ENCODE measurements at regions not wholly inside any gene's neighbourhood (a gene's known extent, or its start where the extent isn't known, plus 50 kb on each side); places are given as distances from the start of the nearest gene placed in this dataset.

- ATAC-seq (ENCODE audit: low read depth) (no peak), DNase-seq (no peak)
- Histone ChIP-seq H3K27me3 (replicated peaks in 1 of 4; ENCODE audit: control extremely low read depth in 1 of 4, control insufficient read depth in 3 of 4, insufficient read depth in 4 of 4, low read length in 3 of 4) (no peaks in the 10 kb centered on the region), H2AFZ (ENCODE audit: insufficient read depth, low read depth, low read length, poor library complexity, severe bottlenecking) (peak overlapping the region; percentile 62), H3K4me3 (ENCODE audit: control extremely low read depth in 1 of 5, extremely low read depth in 1 of 5, insufficient read depth in 1 of 5, low read depth in 2 of 5, low read length in 4 of 5) (no peak overlapping the region), H3K9me3 (ENCODE audit: control extremely low read depth in 1 of 3, control insufficient read depth in 2 of 3, insufficient read depth in 1 of 3, low read length in 2 of 3) (peaks cover 0 to 7% (median 3%) of the 10 kb centered on the region in 3 donors), H3K4me2 (replicated peaks; ENCODE audit: low read depth, low read length, poor library complexity, severe bottlenecking) (peak overlapping the region; percentile 64), H4K20me1 (ENCODE audit: control insufficient read depth, insufficient read depth, low read length, poor library complexity, severe bottlenecking) (no peaks in the 10 kb centered on the region), H3K9ac (ENCODE audit: low read length) (peak overlapping the region; percentile 39), H3K4me1 (ENCODE audit: control insufficient read depth in 2 of 2, insufficient read depth in 2 of 2, low read length in 2 of 2) (peaks cover 62 to 63% of the 10 kb centered on the region in 2 donors), H3K27ac (ENCODE audit: low read length in 2 of 2) (peak overlapping the region; percentile 12 to 45), H3K79me2 (ENCODE audit: control insufficient read depth, insufficient read depth, low read length) (no peaks in the 10 kb centered on the region), H3K36me3 (replicated peaks in 1 of 2; ENCODE audit: control extremely low read depth in 1 of 2, control insufficient read depth in 1 of 2, extremely low read depth in 1 of 2, insufficient read depth in 2 of 2, low read length in 1 of 2) (no peaks in the 10 kb centered on the region)
- Mint-ChIP-seq H3K4me3 (peak overlapping the region; percentile 77), H3K4me1 (peaks cover 72% of the 10 kb centered on the region), H3K9me3 (ENCODE audit: insufficient read depth) (no peaks in the 10 kb centered on the region), H3K27ac (peak overlapping the region; percentile 90), H3K27me3 (no peaks in the 10 kb centered on the region)
- 80% methylated on average over 28 of the region's 28 CpGs for WGBS (ENCODE audit: insufficient coverage)
- intact Hi-C loops (cut with micrococcal nuclease): loop anchor here (1.0 to 5.0 kb wide), 6 partner anchors 31 to 254 kb away; partner anchors contain the start of gene IRF2
- ChIA-PET CTCF (interaction anchor here (0.7 to 7.5 kb wide), 17 partner anchors 16 to 731 kb away, joined by 3 to 137 read pairs (median 3); no protein-coding TSS in a partner anchor), POLR2A (interaction anchor here (0.7 to 1.6 kb wide), 3 partner anchors 17 to 254 kb away, joined by 4 to 7 read pairs (median 6); no protein-coding TSS in a partner anchor)
- no peak for TF ChIP-seq EZH2 (IDR thresholded peaks at IDR 0.05; ENCODE audit: borderline replicate concordance, insufficient read depth, low read depth, low read length, poor library complexity, severe bottlenecking)
- no peak for TF ChIP-seq CTCF (IDR thresholded peaks at IDR 0.05)
Observed at GRCh38 chr4:184283659-184284335, 66.1 kb upstream of the ENPP6 start.
